Stimulated activated CD8-positive, alpha-beta memory T cell treated with anti-CD3 and anti-CD28 coated beads, Interleukin-2, amount 100 ng/mL, for 1 hour (primary cell): ENCODE measurements at regions not wholly inside any gene's neighbourhood (a gene's known extent, or its start where the extent isn't known, plus 50 kb on each side); places are given as distances from the start of the nearest gene placed in this dataset.
"Not testable (repeated sequence)": the region's sequence is repeated elsewhere in the genome, so short reads cannot be mapped to it uniquely, and the experiment has no call there.

ENCODE experiments used
- DNase-seq, 2 donors: peaks; one replicate each; pipeline ENCODE4 v3.0.0-alpha.2; 2020; ENCODE audit warnings: low read depth in 2 of 2

- no peak for DNase-seq
These were observed 118.7 kb upstream of the SLCO6A1 start for GRCh38 chr5:102617191-102618187.

GRCh38 chr5:102622262-102622661, 123.5 kb upstream of the SLCO6A1 start:
- no peak for DNase-seq

- DNase-seq = no peak
These were observed 124.7 kb upstream of the SLCO6A1 start for GRCh38 chr5:102623329-102624065.

GRCh38 chr5:102624405-102624804, 125.6 kb upstream of the SLCO6A1 start:
- no peak for DNase-seq

GRCh38 chr5:102625468-102625867, 126.7 kb upstream of the SLCO6A1 start:
- DNase-seq = no peak

GRCh38 chr5:102625928-102626327, 127.1 kb upstream of the SLCO6A1 start:
- DNase-seq = no peak

GRCh38 chr5:102627315-102627714, 127.8 kb upstream of the PAM start:
- DNase-seq = no peak

GRCh38 chr5:102628441-102629175, 126.5 kb upstream of the PAM start:
- DNase-seq = no peak

GRCh38 chr5:102629827-102630605, 125.1 kb upstream of the PAM start:
- no peak for DNase-seq

- not testable (repeated sequence) for DNase-seq
These were observed 119.7 kb upstream of the PAM start for GRCh38 chr5:102635399-102635798.

GRCh38 chr5:102638316-102638715, 116.8 kb upstream of the PAM start:
- DNase-seq = no peak

GRCh38 chr5:102638912-102639652, 116.0 kb upstream of the PAM start:
- DNase-seq = no peak

GRCh38 chr5:102649731-102650130, 105.4 kb upstream of the PAM start:
- no peak for DNase-seq

GRCh38 chr5:102651466-102651865, 103.6 kb upstream of the PAM start:
- DNase-seq = no peak

- no peak for DNase-seq
These were observed 100.4 kb upstream of the PAM start for GRCh38 chr5:102654559-102655349.

- DNase-seq = no peak
These were observed 96.0 kb upstream of the PAM start for GRCh38 chr5:102659151-102659550.

GRCh38 chr5:102660111-102660510, 95.0 kb upstream of the PAM start:
- no peak for DNase-seq

- no peak for DNase-seq
These were observed 91.2 kb upstream of the PAM start for GRCh38 chr5:102663749-102664530.
